Erythroblast (primary cell): ENCODE measurements at regions not wholly inside any gene's neighbourhood (a gene's known extent, or its start where the extent isn't known, plus 50 kb on each side); places are given as distances from the start of the nearest gene placed in this dataset.

Experiments used
- GATA1 ChIP-seq: IDR thresholded peaks from 2 replicates; pipeline ENCODE4 v1.6.1; 2011; ENCODE audit warnings: low read depth, mild to moderate bottlenecking, control low read depth, low read length, moderate library complexity
- POLR2A ChIP-seq: IDR thresholded peaks from 2 replicates; pipeline ENCODE4 v1.6.1; 2011; ENCODE audit warnings: mild to moderate bottlenecking, low read length

GRCh38 chr5:155684417-155684816, 642.5 kb upstream of the SGCD start:
- TF ChIP-seq POLR2A (no peak), GATA1 (no peak)
